Breast epithelium (tissue), 3 donors: ENCODE measurements at regions not wholly inside any gene's neighbourhood (a gene's known extent, or its start where the extent isn't known, plus 50 kb on each side); places are given as distances from the start of the nearest gene placed in this dataset.

Experiments used
- POLR2A ChIP-seq: fragments of 450-650 bp; IDR thresholded peaks from one replicate; pipeline ENCODE4 v1.6.1; 2016; ENCODE audit warnings: antibody characterized with exemption, mild to moderate bottlenecking, moderate library complexity
- TF ChIP-seq, protein P1 (sequence below), 3 donors: fragments of 450-650 bp; IDR thresholded peaks; one replicate each; pipeline ENCODE4 v1.5.1; 2016 to 2017; ENCODE audit warnings: antibody characterized with exemption in 3 of 3, mild to moderate bottlenecking in 3 of 3, moderate library complexity in 3 of 3

GRCh38 chr21:20551939-20552338, 446.3 kb upstream of the NCAM2 start:
- no peak for TF ChIP-seq POLR2A
- TF ChIP-seq, protein P1, sequence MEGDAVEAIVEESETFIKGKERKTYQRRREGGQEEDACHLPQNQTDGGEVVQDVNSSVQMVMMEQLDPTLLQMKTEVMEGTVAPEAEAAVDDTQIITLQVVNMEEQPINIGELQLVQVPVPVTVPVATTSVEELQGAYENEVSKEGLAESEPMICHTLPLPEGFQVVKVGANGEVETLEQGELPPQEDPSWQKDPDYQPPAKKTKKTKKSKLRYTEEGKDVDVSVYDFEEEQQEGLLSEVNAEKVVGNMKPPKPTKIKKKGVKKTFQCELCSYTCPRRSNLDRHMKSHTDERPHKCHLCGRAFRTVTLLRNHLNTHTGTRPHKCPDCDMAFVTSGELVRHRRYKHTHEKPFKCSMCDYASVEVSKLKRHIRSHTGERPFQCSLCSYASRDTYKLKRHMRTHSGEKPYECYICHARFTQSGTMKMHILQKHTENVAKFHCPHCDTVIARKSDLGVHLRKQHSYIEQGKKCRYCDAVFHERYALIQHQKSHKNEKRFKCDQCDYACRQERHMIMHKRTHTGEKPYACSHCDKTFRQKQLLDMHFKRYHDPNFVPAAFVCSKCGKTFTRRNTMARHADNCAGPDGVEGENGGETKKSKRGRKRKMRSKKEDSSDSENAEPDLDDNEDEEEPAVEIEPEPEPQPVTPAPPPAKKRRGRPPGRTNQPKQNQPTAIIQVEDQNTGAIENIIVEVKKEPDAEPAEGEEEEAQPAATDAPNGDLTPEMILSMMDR (IDR thresholded peaks at IDR 0.05), result no peak
